22Rv1 (cell line): ENCODE measurements at regions not wholly inside any gene's neighbourhood (a gene's known extent, or its start where the extent isn't known, plus 50 kb on each side); places are given as distances from the start of the nearest gene placed in this dataset.

Experiments
- ZFX ChIP-seq: fragments of 450-650 bp; IDR thresholded peaks from 2 replicates; pipeline ENCODE4 v1.6.1; 2017; ENCODE audit warnings: antibody characterized with exemption, borderline replicate concordance
- TF ChIP-seq, protein P1 (sequence below): fragments of 450-650 bp; IDR thresholded peaks from 2 replicates; pipeline ENCODE4 v1.5.1; 2017; ENCODE audit warnings: mild to moderate bottlenecking

DNA sequence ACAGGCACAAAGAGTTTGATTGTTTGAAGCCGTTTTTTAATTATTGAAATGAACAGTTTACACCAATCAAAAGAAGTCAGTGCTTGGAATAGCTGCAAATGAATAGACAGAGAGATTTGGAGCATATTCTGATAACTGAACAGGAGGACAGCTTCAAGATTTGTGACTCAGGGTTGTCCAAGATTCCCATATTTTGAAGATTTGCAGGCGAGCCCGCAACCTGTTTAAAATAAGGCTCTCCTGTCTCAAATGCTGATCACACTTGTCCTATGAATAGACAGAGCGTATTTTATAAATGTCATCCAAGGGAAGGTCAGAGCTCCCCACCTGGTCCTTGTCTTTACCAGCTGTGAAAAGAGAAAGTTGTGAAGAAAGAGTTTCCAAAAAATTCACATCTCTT is 198.7 kb downstream of the RNF144A start:
- TF ChIP-seq, protein P1, sequence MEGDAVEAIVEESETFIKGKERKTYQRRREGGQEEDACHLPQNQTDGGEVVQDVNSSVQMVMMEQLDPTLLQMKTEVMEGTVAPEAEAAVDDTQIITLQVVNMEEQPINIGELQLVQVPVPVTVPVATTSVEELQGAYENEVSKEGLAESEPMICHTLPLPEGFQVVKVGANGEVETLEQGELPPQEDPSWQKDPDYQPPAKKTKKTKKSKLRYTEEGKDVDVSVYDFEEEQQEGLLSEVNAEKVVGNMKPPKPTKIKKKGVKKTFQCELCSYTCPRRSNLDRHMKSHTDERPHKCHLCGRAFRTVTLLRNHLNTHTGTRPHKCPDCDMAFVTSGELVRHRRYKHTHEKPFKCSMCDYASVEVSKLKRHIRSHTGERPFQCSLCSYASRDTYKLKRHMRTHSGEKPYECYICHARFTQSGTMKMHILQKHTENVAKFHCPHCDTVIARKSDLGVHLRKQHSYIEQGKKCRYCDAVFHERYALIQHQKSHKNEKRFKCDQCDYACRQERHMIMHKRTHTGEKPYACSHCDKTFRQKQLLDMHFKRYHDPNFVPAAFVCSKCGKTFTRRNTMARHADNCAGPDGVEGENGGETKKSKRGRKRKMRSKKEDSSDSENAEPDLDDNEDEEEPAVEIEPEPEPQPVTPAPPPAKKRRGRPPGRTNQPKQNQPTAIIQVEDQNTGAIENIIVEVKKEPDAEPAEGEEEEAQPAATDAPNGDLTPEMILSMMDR: no peak
- TF ChIP-seq ZFX: no peak
